ENCODE measurements at regions not wholly inside any gene's neighbourhood (a gene's known extent, or its start where the extent isn't known, plus 50 kb on each side); places are given as distances from the start of the nearest gene placed in this dataset.

GRCh38 chr9:115604831-115605483 lies 487.0 kb upstream of the TNC start:
- no peaks in the 10 kb centered on the region for H4K20me1 ChIP-seq (ENCODE audit: insufficient read depth, low read length)
- TF ChIP-seq TSC22D2 (CRISPR knock-in tag; IDR thresholded peaks at IDR 0.05; ENCODE audit: borderline replicate concordance) = no peak
- no peak for TF ChIP-seq HDAC2 (CRISPR knock-in tag; IDR thresholded peaks at IDR 0.05)
- no peak overlapping the region for H3K4me2 ChIP-seq (ENCODE audit: low read depth, low read length)
- WGBS (ENCODE audit: low lambda C conversion rate) = 20% methylated on average over 1 of the region's 2 CpGs
- H2AFZ ChIP-seq (ENCODE audit: low read length) = no peak overlapping the region
- in situ Hi-C loops (cut with HindIII; ENCODE audit: extremely low pct_ligation_motif_present, low pct_unique_long_range_greater_than_20kb) (no loop called here), intact Hi-C loops (cut with micrococcal nuclease; ENCODE audit: unreplicated experiment) (no loop called here)
- H3K9me3 ChIP-seq (ENCODE audit: low read length) = no peaks in the 10 kb centered on the region
- POLR2A ChIA-PET = no interaction called here
- ATAC-seq (no peak), DNase-seq (ENCODE audit: low spot score) (no peak), FAIRE-seq (no peak)
- H3K9ac ChIP-seq (ENCODE audit: insufficient read depth, low read depth, low read length) = no peak overlapping the region
- H3K36me3 ChIP-seq (replicated peaks in 1 of 2; ENCODE audit: control insufficient read depth in 1 of 2, insufficient read depth in 2 of 2, low read length in 2 of 2) = no peaks in the 10 kb centered on the region
- H3K27ac ChIP-seq (ENCODE audit: extremely low read length, insufficient read depth, low read length) = no peak overlapping the region
- no peak overlapping the region for H3K4me3 ChIP-seq (replicated peaks in 1 of 3; ENCODE audit: insufficient read depth in 1 of 3, low read depth in 2 of 3, low read length in 3 of 3)
- no peaks in the 10 kb centered on the region for H3K79me2 ChIP-seq (ENCODE audit: insufficient read depth, low read length)
- BruUV-seq (replicated peaks) = no TSS peak
- H3K27me3 ChIP-seq (ENCODE audit: control insufficient read depth in 1 of 2, insufficient read depth in 2 of 2, low read length in 2 of 2) = no peaks in the 10 kb centered on the region
- CTCF ChIA-PET (ENCODE audit: low intra/inter-chr PET ratio, low total read pairs) = no interaction called here
- no peaks in the 10 kb centered on the region for H3K4me1 ChIP-seq (ENCODE audit: insufficient read depth, low read length)

DNA sequence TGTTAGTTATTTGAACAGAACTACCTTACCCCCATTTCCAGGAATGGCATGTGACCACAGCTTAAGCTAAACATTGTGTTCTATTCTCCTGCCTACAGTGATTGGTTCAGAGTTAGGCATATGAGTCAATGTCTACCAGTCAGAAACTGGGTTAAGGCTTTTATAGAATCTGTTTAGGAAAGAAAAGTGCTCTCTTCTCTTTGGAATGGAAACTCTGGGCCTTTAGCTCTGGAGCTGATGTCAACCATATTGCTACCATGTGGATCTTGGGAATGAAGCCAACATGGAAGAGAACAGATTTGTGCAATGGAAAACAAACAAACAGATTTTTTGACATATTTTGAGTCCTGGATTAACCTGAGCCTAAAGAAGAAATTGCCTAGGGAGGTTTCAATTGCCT lies 488.9 kb upstream of the TNC start:
- H3K4me2 ChIP-seq (ENCODE audit: low read depth, low read length) = no peak overlapping the region
- no peak for ATAC-seq
- BruUV-seq (replicated peaks) = no TSS peak
- DNase-seq (ENCODE audit: low spot score) = no peak
- no peak overlapping the region for H3K4me3 ChIP-seq (replicated peaks in 1 of 3; ENCODE audit: insufficient read depth in 1 of 3, low read depth in 2 of 3, low read length in 3 of 3)
- H3K27me3 ChIP-seq (ENCODE audit: control insufficient read depth in 1 of 2, insufficient read depth in 2 of 2, low read length in 2 of 2) = no peaks in the 10 kb centered on the region
- H3K4me1 ChIP-seq (ENCODE audit: insufficient read depth, low read length) = no peaks in the 10 kb centered on the region
- H3K79me2 ChIP-seq (ENCODE audit: insufficient read depth, low read length) = no peaks in the 10 kb centered on the region
- no peaks in the 10 kb centered on the region for H3K36me3 ChIP-seq (replicated peaks in 1 of 2; ENCODE audit: control insufficient read depth in 1 of 2, insufficient read depth in 2 of 2, low read length in 2 of 2)
- no peak overlapping the region for H3K27ac ChIP-seq (ENCODE audit: extremely low read length, insufficient read depth, low read length)
- in situ Hi-C loops (cut with HindIII; ENCODE audit: extremely low pct_ligation_motif_present, low pct_unique_long_range_greater_than_20kb) (no loop called here), intact Hi-C loops (cut with micrococcal nuclease; ENCODE audit: unreplicated experiment) (no loop called here)
- H4K20me1 ChIP-seq (ENCODE audit: insufficient read depth, low read length) = no peaks in the 10 kb centered on the region
- CTCF ChIA-PET (ENCODE audit: low intra/inter-chr PET ratio, low total read pairs) = no interaction called here
- FAIRE-seq = no peak
- no peak overlapping the region for H3K9ac ChIP-seq (ENCODE audit: insufficient read depth, low read depth, low read length)
- no peaks in the 10 kb centered on the region for H3K9me3 ChIP-seq (ENCODE audit: low read length)
- H2AFZ ChIP-seq (ENCODE audit: low read length) = no peak overlapping the region
- POLR2A ChIA-PET = no interaction called here
- TF ChIP-seq EZH2 (conservative IDR thresholded peaks at IDR 0.05; ENCODE audit: low read depth, low read length) (no peak), ZSCAN31 (CRISPR knock-in tag; IDR thresholded peaks at IDR 0.05; ENCODE audit: low read depth) (no peak), ZNF567 (CRISPR knock-in tag; IDR thresholded peaks at IDR 0.05; ENCODE audit: borderline replicate concordance) (no peak), MTA1 (CRISPR knock-in tag; IDR thresholded peaks at IDR 0.05; ENCODE audit: borderline replicate concordance) (no peak), ATF7-NPFF (CRISPR knock-in tag; IDR thresholded peaks at IDR 0.05; ENCODE audit: low read depth) (no peak), ZMAT3 (CRISPR knock-in tag; conservative IDR thresholded peaks at IDR 0.05) (no peak), ZNF879 (CRISPR knock-in tag; IDR thresholded peaks at IDR 0.05) (no peak), ADNP (CRISPR knock-in tag; IDR thresholded peaks at IDR 0.05) (no peak), ZFP41 (CRISPR knock-in tag; IDR thresholded peaks at IDR 0.05; ENCODE audit: borderline replicate concordance) (no peak), LCORL (IDR thresholded peaks at IDR 0.05) (no peak), LCORL (CRISPR knock-in tag; IDR thresholded peaks at IDR 0.05) (no peak), GMEB2 (CRISPR knock-in tag; IDR thresholded peaks at IDR 0.05; ENCODE audit: low read depth) (no peak), SRSF1 (optimal IDR thresholded peaks at IDR 0.05; ENCODE audit: low read depth, low read length) (no peak)
- TF ChIP-seq, protein P1, sequence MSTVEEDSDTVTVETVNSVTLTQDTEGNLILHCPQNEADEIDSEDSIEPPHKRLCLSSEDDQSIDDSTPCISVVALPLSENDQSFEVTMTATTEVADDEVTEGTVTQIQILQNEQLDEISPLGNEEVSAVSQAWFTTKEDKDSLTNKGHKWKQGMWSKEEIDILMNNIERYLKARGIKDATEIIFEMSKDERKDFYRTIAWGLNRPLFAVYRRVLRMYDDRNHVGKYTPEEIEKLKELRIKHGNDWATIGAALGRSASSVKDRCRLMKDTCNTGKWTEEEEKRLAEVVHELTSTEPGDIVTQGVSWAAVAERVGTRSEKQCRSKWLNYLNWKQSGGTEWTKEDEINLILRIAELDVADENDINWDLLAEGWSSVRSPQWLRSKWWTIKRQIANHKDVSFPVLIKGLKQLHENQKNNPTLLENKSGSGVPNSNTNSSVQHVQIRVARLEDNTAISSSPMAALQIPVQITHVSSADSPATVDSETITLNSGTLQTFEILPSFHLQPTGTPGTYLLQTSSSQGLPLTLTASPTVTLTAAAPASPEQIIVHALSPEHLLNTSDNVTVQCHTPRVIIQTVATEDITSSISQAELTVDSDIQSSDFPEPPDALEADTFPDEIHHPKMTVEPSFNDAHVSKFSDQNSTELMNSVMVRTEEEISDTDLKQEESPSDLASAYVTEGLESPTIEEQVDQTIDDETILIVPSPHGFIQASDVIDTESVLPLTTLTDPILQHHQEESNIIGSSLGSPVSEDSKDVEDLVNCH (CRISPR knock-in tag; IDR thresholded peaks at IDR 0.05) = no peak
